Mucosa of descending colon (tissue), 3 donors: ENCODE measurements at regions not wholly inside any gene's neighbourhood (a gene's known extent, or its start where the extent isn't known, plus 50 kb on each side); places are given as distances from the start of the nearest gene placed in this dataset.
A peak's percentile ranks its signal among the peaks of the same experiment; 100 is the strongest.

Source experiments
- ATAC-seq: fragments of 200-7000 bp; cut with Tn5 transposase; one replicate; pipeline ENCODE4 v1.9.1; 2020; ENCODE audit warnings: mild to moderate bottlenecking, moderate library complexity
- DNase-seq, 3 donors: peaks; one replicate each; pipeline ENCODE4 v3.0.0-alpha.2; 2020
- H3K36me3 ChIP-seq: fragments of 200-600 bp; one replicate; pipeline ENCODE4 v1.8.0; 2021; ENCODE audit warnings: low read depth, mild to moderate bottlenecking
- H3K4me1 ChIP-seq: fragments of 200-600 bp; one replicate; pipeline ENCODE4 v1.8.0; 2021; ENCODE audit warnings: low read depth, mild to moderate bottlenecking
- H3K4me3 ChIP-seq: fragments of 200-600 bp; one replicate; pipeline ENCODE4 v1.8.0; 2021; ENCODE audit warnings: mild to moderate bottlenecking
- H3K9me3 ChIP-seq: fragments of 200-600 bp; one replicate; pipeline ENCODE4 v1.8.0; 2021; ENCODE audit warnings: mild to moderate bottlenecking
- CTCF ChIP-seq: fragments of 200-600 bp; IDR thresholded peaks from one replicate; pipeline ENCODE4 v1.8.0; 2022; ENCODE audit warnings: antibody characterized with exemption, mild to moderate bottlenecking
- intact Hi-C, 2 donors: fragments of 100-400 bp; cut with DNase I in 1 of 2; cut with micrococcal nuclease in 1 of 2; formaldehyde crosslinking; loops; one replicate each; pipeline versions ENCODE4 v1.11.0 to v1.11.1; 2022; cut with DNase I, micrococcal nuclease
- donor health status: DM: no; HTN: no; CAD: no; lungs with moderate emphysema.
- donor health status: DM: no; HTN: no; CAD: no.
- donor health status: DM: no; HTN: yes; CAD: no.

DNA sequence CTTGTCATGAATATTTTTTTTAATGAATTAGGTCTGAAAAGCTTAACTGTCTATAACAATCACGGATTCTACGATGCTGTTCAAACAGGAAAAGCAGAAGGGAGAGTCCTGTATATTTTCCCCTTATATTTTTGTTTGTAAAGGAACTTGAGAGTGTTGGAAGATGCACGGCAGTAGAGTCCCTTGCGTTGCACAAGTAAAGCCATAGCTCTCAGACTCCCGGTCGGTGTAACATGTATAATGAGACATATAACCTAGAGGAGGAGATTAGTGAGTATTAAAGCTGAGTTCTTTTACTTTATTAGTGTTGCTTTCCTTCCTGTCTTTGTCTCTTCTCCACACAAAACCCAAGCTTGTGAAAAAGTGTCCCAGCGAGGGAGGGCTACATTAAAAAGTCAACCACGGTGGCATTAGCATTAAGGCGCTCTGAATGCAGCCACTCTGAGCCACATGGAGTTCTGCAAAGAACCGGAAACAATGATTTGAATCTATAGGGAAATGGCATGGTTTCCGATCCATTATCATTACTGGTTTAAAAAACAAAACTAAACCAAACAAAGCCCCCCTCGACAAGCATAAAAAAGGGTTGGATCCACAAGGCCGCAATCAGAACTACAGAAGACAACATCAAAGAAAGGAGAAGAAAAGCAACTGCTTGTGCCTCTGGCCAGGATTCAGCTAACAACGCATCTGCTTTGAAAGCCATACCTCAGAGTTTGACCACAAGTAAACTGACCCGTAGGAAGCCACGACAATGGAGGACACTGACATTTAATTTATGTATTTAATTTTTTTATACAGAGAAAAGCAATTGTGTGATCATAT lies 356.8 kb downstream of the LMO4 start:
- Histone ChIP-seq H3K9me3 (no peaks in the 10 kb centered on the region), H3K36me3 (no peaks in the 10 kb centered on the region), H3K4me3 (no peak overlapping the region), H3K4me1 (peaks cover 4% of the 10 kb centered on the region)
- TF ChIP-seq CTCF, result no peak
- no peak for DNase-seq
- intact Hi-C loops, result no loop called here
- ATAC-seq, result no peak

DNA sequence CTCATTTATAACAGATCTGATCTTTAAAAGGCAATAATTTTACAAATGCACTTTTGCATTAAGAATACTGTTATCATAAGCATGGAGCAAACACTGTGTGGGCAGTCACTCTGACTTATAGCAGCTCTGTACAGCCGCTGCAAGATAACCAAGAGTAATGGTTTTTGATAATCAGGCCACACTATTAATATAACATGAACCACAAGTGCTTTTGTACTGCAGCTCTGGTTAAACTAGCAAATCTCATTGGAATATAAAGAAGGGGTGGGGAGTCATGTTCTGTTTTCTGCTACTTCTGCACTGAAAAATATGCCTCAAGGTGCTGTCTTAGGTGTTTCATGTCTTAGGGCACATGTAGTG lies 357.4 kb downstream of the LMO4 start:
- Histone ChIP-seq H3K4me1 (peaks cover 4% of the 10 kb centered on the region), H3K9me3 (no peaks in the 10 kb centered on the region), H3K4me3 (no peak overlapping the region), H3K36me3 (no peaks in the 10 kb centered on the region)
- intact Hi-C loops, result no loop called here
- no peak for DNase-seq
- TF ChIP-seq CTCF, result no peak
- no peak for ATAC-seq

GRCh38 chr1:87686671-87687070 lies 358.0 kb downstream of the LMO4 start:
- DNase-seq (no peak), ATAC-seq (no peak)
- Histone ChIP-seq H3K9me3 (no peaks in the 10 kb centered on the region), H3K4me3 (no peak overlapping the region), H3K4me1 (peaks cover 4% of the 10 kb centered on the region), H3K36me3 (no peaks in the 10 kb centered on the region)
- intact Hi-C loops, result no loop called here
- TF ChIP-seq CTCF, result no peak

- no peak for DNase-seq
- TF ChIP-seq CTCF, result no peak
- Histone ChIP-seq H3K4me1 (peaks cover 4% of the 10 kb centered on the region), H3K9me3 (no peaks in the 10 kb centered on the region), H3K36me3 (no peaks in the 10 kb centered on the region), H3K4me3 (no peak overlapping the region)
- intact Hi-C loops, result no loop called here
- peak; percentile 39 for ATAC-seq
Measured at GRCh38 chr1:87688136-87688535, 359.5 kb downstream of the LMO4 start.

DNA sequence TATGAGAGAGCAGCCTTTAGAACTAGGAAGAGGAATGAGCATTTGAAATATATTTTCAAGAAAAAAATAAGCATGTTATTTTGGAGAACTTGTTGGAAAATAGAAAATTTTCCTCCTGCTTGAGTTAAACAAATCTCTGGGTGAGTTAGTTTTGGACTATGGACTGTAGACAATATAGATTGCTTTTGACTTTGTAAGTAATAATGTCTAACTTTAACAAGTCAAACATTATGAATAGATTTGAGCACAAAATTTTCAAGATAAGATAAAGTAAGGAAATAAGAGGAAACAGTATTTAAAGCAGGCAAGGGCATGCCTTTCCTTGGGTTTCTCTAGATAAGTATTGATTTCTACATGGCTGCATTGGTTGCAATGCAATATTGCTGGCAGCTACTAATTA lies 360.8 kb downstream of the LMO4 start:
- Histone ChIP-seq H3K36me3 (no peaks in the 10 kb centered on the region), H3K4me3 (no peak overlapping the region), H3K4me1 (peaks cover 4% of the 10 kb centered on the region), H3K9me3 (no peaks in the 10 kb centered on the region)
- no peak for TF ChIP-seq CTCF
- DNase-seq (no peak), ATAC-seq (peak; percentile 42)
- intact Hi-C loops, result no loop called here

GRCh38 chr1:87696483-87696882 lies 367.8 kb downstream of the LMO4 start:
- DNase-seq (no peak), ATAC-seq (no peak)
- TF ChIP-seq CTCF, result no peak
- Histone ChIP-seq H3K4me1 (no peaks in the 10 kb centered on the region), H3K36me3 (no peaks in the 10 kb centered on the region), H3K9me3 (peaks cover 6% of the 10 kb centered on the region), H3K4me3 (no peak overlapping the region)
- intact Hi-C loops, result no loop called here
